Transverse colon (tissue), 4 donors: ENCODE measurements at regions not wholly inside any gene's neighbourhood (a gene's known extent, or its start where the extent isn't known, plus 50 kb on each side); places are given as distances from the start of the nearest gene placed in this dataset.

Experiments used
- DNase-seq: peaks from one replicate; pipeline ENCODE4 v3.0.0-alpha.2; 2019
- H3K27ac ChIP-seq, 4 donors: fragments of 200-600 bp; sonication (generic); 2 replicates each; pipeline ENCODE4 v1.5.1; 2016 to 2018; ENCODE audit warnings: inconsistent platforms in 4 of 4
- H3K27me3 ChIP-seq: fragments of 200-600 bp; sonication (generic); 2 replicates; pipeline ENCODE4 v1.5.1; 2017; ENCODE audit warnings: inconsistent platforms
- H3K36me3 ChIP-seq, 4 donors: fragments of 200-600 bp; sonication (generic); 2 replicates each; pipeline ENCODE4 v1.5.1; 2017 to 2019; ENCODE audit warnings: inconsistent platforms in 4 of 4
- H3K4me1 ChIP-seq, 4 donors: fragments of 200-600 bp; sonication (generic); 2 replicates each; pipeline ENCODE4 v1.5.1; 2017 to 2020; ENCODE audit warnings: inconsistent platforms in 4 of 4
- H3K4me3 ChIP-seq, 4 donors: fragments of 200-600 bp; sonication (generic); 1 replicate in 1 of 4; 2 replicates in 3 of 4; pipeline versions ENCODE4 v1.5.1 to v1.6.1; 2017 to 2019; ENCODE audit warnings: inconsistent platforms in 4 of 4
- H3K9me3 ChIP-seq, 2 donors: fragments of 200-600 bp; sonication (generic); 2 replicates each; pipeline ENCODE4 v1.5.1; 2017 to 2019; ENCODE audit warnings: inconsistent platforms in 2 of 2
- EP300 ChIP-seq: sonication (generic); formaldehyde crosslinking; IDR thresholded peaks from one replicate; pipeline ENCODE4 v1.6.1; 2017; ENCODE audit warnings: antibody characterized with exemption, low read depth
- POLR2A ChIP-seq: fragments of 450-650 bp; IDR thresholded peaks from one replicate; pipeline ENCODE4 v1.6.1; 2016; ENCODE audit warnings: antibody characterized with exemption, mild to moderate bottlenecking, moderate library complexity
- POLR2AphosphoS5 ChIP-seq, 3 donors: sonication (generic); formaldehyde crosslinking; IDR thresholded peaks; one replicate each; pipeline ENCODE4 v1.6.1; 2016; ENCODE audit warnings: antibody characterized with exemption in 3 of 3
- WGBS, 2 donors: methylation state at CpG; one replicate each; pipeline ENCODE4 v1.1.5; 2018; ENCODE audit warnings: low coverage in 1 of 2; 5-methylcytosine and 5-hydroxymethylcytosine counted together
- in situ Hi-C, 4 donors: fragments of 200-750 bp; cut with MboI; loops; one replicate each; pipeline versions ENCODE4 v1.15.0 to v1.15.1; 2017; ENCODE audit warnings: low sequenced_read_pairs in 3 of 4, low pct_ligation_motif_present in 1 of 4, low pct_unique_long_range_greater_than_20kb in 1 of 4
- intact Hi-C: fragments of 100-400 bp; cut with DNase I; formaldehyde crosslinking; loops from one replicate; pipeline ENCODE4 v1.15.1; 2023; ENCODE audit warnings: low total_unique reads
- TF ChIP-seq, protein P1 (sequence below), 5 experiments: fragments of 200-600 bp in 3 of 5; fragments of 450-650 bp in 2 of 5; sonication (generic) in 3 of 5; IDR thresholded peaks; 1 replicate in 2 of 5; 2 replicates in 3 of 5; pipeline ENCODE4 v1.5.1; 2016 to 2017; ENCODE audit warnings: antibody characterized with exemption in 5 of 5, inconsistent platforms in 3 of 5, mild to moderate bottlenecking in 2 of 5, moderate library complexity in 1 of 5

DNA sequence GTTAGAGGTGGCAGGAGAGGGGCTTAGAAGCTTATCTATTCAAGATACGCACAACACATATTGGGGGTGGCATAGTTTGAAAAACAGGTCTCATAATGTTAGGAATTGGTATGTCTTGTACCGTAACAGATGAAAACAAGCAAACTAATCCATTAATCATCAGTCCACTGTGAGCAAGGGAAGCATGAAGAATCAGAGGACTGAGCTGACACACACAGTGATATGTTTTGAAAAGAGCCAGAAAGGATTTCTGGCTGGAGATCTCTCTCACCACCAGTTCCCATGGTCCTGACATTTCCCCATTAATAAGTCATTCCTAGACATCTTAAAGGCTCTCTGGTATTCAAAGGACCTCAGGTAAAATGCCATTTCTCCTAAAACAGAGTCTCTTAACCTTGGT is 158.8 kb upstream of the PHACTR1 start:
- no peaks in the 10 kb centered on the region for H3K27me3 ChIP-seq
- H3K9me3 ChIP-seq, result no peaks in the 10 kb centered on the region
- in situ Hi-C loops, result no loop called here
- intact Hi-C loops, result no loop called here
- H3K27ac ChIP-seq, result no peak overlapping the region
- no peak for DNase-seq
- no peak overlapping the region for H3K4me3 ChIP-seq
- no peaks in the 10 kb centered on the region for H3K4me1 ChIP-seq
- TF ChIP-seq EP300 (no peak), POLR2AphosphoS5 (IDR thresholded peaks at IDR 0.05) (no peak), POLR2A (no peak)
- TF ChIP-seq, protein P1, sequence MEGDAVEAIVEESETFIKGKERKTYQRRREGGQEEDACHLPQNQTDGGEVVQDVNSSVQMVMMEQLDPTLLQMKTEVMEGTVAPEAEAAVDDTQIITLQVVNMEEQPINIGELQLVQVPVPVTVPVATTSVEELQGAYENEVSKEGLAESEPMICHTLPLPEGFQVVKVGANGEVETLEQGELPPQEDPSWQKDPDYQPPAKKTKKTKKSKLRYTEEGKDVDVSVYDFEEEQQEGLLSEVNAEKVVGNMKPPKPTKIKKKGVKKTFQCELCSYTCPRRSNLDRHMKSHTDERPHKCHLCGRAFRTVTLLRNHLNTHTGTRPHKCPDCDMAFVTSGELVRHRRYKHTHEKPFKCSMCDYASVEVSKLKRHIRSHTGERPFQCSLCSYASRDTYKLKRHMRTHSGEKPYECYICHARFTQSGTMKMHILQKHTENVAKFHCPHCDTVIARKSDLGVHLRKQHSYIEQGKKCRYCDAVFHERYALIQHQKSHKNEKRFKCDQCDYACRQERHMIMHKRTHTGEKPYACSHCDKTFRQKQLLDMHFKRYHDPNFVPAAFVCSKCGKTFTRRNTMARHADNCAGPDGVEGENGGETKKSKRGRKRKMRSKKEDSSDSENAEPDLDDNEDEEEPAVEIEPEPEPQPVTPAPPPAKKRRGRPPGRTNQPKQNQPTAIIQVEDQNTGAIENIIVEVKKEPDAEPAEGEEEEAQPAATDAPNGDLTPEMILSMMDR (IDR thresholded peaks at IDR 0.05), result no peak
- WGBS, 2 donors, result 71 to 79% methylated on average over 2 of the region's 2 CpGs
- H3K36me3 ChIP-seq, result no peaks in the 10 kb centered on the region

DNA sequence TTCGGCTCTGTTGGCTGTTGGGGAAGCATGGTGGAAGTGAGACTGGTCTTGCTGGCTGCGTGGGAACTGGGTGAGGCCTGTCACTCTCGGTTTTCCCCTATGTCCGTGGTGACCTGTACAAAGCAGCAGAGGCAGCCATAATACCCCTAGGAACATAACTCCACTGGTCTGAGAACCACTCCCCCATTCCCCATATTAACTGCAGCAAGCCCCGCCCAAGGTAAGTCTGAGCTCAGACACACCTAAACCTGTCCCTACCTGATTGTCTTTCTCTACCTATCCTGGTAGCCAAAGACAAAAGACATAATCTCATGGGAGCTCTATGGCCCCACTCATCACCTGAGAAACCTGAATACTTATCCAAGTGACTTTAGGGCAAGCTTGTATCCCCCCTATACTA is 156.3 kb upstream of the PHACTR1 start:
- intact Hi-C loops, result no loop called here
- in situ Hi-C loops, result no loop called here
- no peak for DNase-seq
- no peaks in the 10 kb centered on the region for H3K9me3 ChIP-seq
- H3K4me1 ChIP-seq, result no peaks in the 10 kb centered on the region
- WGBS, 2 donors, result 64 to 90% methylated on average over 2 to 5 of the region's 5 CpGs
- no peaks in the 10 kb centered on the region for H3K27me3 ChIP-seq
- no peak overlapping the region for H3K4me3 ChIP-seq
- no peak overlapping the region for H3K27ac ChIP-seq
- TF ChIP-seq POLR2A (no peak), EP300 (no peak), POLR2AphosphoS5 (IDR thresholded peaks at IDR 0.05) (no peak)
- TF ChIP-seq, protein P1 (IDR thresholded peaks at IDR 0.05), result no peak
- H3K36me3 ChIP-seq, result no peaks in the 10 kb centered on the region

DNA sequence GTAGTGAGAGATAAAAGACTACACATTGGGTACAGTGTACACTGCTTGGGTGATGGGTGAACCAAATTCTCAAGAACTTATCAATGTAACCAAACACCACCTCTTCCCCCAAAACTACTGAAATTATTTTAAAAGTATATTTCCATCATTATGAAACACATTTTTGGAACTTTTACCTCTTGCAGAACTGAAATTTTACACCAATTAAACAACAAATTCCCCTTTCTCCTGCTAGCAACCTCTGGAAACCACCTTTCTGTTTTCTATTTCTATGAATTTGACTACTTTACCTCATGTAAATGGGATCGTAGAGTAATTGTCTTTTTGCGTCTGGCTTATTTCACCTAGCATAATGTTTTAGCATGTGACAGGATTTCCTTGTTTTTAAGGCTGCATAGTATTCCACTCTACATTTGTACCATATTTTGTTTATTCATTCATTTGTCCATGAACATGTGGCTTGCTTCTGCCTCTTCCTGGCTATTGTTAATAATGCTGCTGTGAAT is 149.9 kb upstream of the PHACTR1 start:
- H3K4me3 ChIP-seq, result no peak overlapping the region
- no peak for DNase-seq
- no peak for TF ChIP-seq POLR2A
- TF ChIP-seq, protein P1 (IDR thresholded peaks at IDR 0.05), result no peak
- intact Hi-C loops (no loop called here), in situ Hi-C loops (no loop called here)
- H3K27ac ChIP-seq, result no peak overlapping the region
- no peaks in the 10 kb centered on the region for H3K9me3 ChIP-seq
- WGBS, 2 donors, result 79 to 82% methylated on average over 2 of the region's 2 CpGs
- H3K4me1 ChIP-seq, result peaks cover 0 to 10% (median 3%) of the 10 kb centered on the region in 4 donors
- H3K36me3 ChIP-seq, result no peaks in the 10 kb centered on the region
- H3K27me3 ChIP-seq, result no peaks in the 10 kb centered on the region

DNA sequence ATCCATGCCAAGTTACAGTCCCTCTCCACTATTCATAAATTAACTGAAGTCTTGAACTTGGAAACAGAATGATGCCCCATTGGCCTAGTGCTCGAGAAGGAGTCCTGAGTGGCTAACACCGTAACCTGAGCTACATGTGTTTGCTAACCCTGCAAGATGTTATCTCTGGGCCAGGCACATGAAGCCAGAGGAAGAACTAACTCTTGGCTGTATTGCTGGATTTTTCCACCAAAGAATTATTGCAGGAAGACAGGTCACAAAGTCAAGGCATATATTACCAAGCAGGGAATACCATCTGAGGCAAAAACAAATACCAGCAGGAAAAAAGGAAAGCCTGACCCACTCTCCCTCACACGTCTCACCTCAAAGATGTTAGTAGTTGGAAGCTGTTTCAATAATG is 148.9 kb upstream of the PHACTR1 start:
- no peaks in the 10 kb centered on the region for H3K27me3 ChIP-seq
- WGBS, 2 donors, result 83% methylated on average over 3 of the region's 3 CpGs; no CpG with 5 or more reads in 1 of the 2 donors
- H3K4me1 ChIP-seq, result peaks cover 0 to 14% (median 6%) of the 10 kb centered on the region in 4 donors
- no peak overlapping the region for H3K27ac ChIP-seq
- H3K36me3 ChIP-seq, result no peaks in the 10 kb centered on the region
- TF ChIP-seq EP300 (no peak), POLR2A (no peak), POLR2AphosphoS5 (IDR thresholded peaks at IDR 0.05) (no peak)
- TF ChIP-seq, protein P1 (IDR thresholded peaks at IDR 0.05), result no peak
- in situ Hi-C loops (no loop called here), intact Hi-C loops (no loop called here)
- DNase-seq, result no peak
- no peaks in the 10 kb centered on the region for H3K9me3 ChIP-seq
- no peak overlapping the region for H3K4me3 ChIP-seq
